Stimulated activated CD4-positive, alpha-beta T cell treated with anti-CD3 and anti-CD28 coated beads, Interleukin-2, amount 100 ng/mL, for 48 hours (primary cell): ENCODE measurements at regions not wholly inside any gene's neighbourhood (a gene's known extent, or its start where the extent isn't known, plus 50 kb on each side); places are given as distances from the start of the nearest gene placed in this dataset.

ENCODE experiments used
- DNase-seq, 2 donors: peaks; one replicate each; pipeline ENCODE4 v3.0.0-alpha.2; 2020

- no peak for DNase-seq
Observed at GRCh38 chrX:725971-726370, 95.4 kb downstream of the SHOX start.

- no peak for DNase-seq
Observed at GRCh38 chrX:724256-724655, 93.7 kb downstream of the SHOX start.

GRCh38 chrX:723781-724180 lies 93.2 kb downstream of the SHOX start:
- no peak for DNase-seq

- no peak for DNase-seq
Observed at GRCh38 chrX:721354-721753, 90.8 kb downstream of the SHOX start.

- no peak for DNase-seq
Observed at GRCh38 chrX:720825-721224, 90.2 kb downstream of the SHOX start.

- no peak for DNase-seq
Observed at GRCh38 chrX:720250-720649, 89.7 kb downstream of the SHOX start.

GRCh38 chrX:716136-716535 lies 85.5 kb downstream of the SHOX start:
- DNase-seq: no peak

GRCh38 chrX:714131-714530 lies 83.5 kb downstream of the SHOX start:
- no peak for DNase-seq
